GM18498 (cell line): ENCODE measurements at regions not wholly inside any gene's neighbourhood (a gene's known extent, or its start where the extent isn't known, plus 50 kb on each side); places are given as distances from the start of the nearest gene placed in this dataset.

Experiments used
- ATAC-seq: cut with Tn5 transposase; IDR thresholded peaks from one replicate; pipeline ENCODE4 v1.9.1; 2021; ENCODE audit warnings: mild to moderate bottlenecking, moderate library complexity; ENCODE audit not compliant: unreplicated experiment

DNA sequence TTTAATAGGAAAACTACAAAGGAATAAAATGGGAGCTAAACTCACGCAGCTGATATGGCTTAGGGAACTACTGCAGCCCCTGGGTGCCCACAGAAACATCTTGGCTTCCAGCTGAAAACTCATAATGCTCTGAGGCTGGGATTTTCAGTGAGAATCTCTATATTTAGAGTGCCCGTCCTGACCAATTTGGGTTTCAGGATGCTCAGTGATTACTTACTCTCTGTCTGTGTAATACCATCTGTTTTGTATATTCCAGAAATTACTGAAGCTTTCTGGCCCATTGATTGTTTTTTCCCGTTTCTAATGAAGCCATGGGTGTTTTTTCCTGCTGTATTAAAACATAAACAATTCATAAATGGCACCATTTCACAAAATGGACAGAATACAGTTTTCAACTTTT, 50.6 kb upstream of the ZNF385D start:
- no peak for ATAC-seq

GRCh38 chr3:21803604-21804003, 52.6 kb upstream of the ZNF385D start:
- no peak for ATAC-seq

GRCh38 chr3:21804330-21804729, 53.3 kb upstream of the ZNF385D start:
- ATAC-seq = no peak

DNA sequence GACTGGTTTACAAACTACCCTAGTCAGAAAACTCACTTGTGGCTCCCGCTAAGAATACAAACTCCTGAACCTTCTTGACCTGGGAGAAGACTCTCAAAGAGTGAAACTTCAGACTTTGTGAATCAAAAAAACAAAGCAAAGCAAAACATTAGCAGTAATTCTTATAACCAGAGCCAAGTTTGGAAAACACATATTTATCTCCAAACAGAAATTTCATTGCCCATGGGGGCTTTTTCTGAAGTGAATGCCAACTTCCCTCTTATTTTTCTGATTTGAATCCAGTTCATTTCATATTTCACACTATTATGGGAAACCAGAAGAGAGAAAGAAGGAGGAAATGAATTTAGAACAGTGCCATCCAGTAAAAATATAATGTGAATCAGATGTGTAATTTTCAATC, 55.7 kb upstream of the ZNF385D start:
- ATAC-seq = no peak

- no peak for ATAC-seq
Observed at GRCh38 chr3:21825684-21826083, 74.7 kb upstream of the ZNF385D start.

- ATAC-seq = no peak
Observed at GRCh38 chr3:21826416-21826815, 75.4 kb upstream of the ZNF385D start.

DNA sequence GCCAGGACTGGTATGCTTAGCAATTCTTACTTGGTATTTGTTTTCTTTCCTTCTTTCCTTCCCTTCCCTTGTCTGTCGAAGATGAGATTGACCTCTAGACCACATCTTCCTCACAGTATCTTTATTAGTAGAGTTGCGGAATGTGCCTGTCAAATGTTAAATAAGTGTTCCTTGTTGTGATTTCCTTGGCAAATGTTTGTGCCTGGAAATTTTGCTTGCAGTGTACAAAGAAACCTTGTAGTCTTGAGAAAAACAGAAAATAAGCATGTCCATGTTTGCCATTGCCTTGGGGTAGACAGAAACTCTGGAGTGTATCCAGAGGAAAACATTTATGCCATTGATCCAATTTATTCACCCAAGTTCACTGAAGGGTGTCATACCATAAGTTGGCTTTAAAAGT, 79.5 kb upstream of the ZNF385D start:
- no peak for ATAC-seq

DNA sequence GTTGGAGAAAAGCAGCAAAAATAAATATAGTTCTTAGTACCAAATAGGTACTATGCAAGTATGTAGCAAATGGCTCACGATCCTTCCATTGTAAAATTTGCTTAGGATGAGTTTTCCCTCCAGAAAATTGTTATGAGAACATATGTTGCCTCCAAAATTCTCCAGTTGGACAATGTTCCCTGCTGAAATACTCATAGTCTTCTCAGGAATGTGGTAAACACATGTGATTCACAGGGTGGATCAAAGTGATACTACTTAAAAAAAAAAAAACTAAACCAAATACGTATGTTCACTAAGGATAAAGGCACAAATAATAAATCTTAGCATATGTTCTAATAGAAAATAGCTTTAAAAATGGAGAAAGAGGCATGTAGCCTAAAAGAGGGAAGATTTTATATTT, 84.3 kb upstream of the ZNF385D start:
- ATAC-seq = no peak

DNA sequence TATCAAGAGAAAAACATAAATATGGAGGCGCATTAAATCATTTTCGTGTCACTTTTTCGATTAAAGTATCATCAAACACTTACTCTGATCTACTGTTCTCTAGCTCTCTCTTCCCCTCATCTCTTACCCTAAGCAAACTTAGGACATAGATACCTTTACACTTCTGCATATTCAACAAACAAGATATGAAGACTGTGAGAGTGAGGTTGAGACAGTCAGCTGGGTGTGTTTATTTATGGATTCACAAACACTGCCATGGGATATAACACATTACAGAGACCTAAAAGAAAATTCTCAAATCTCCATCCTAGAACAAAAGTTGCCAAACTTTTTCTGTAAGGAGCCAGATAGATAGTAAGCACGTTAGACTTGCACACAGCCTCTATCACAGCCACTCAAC, 85.2 kb upstream of the ZNF385D start:
- ATAC-seq = no peak

DNA sequence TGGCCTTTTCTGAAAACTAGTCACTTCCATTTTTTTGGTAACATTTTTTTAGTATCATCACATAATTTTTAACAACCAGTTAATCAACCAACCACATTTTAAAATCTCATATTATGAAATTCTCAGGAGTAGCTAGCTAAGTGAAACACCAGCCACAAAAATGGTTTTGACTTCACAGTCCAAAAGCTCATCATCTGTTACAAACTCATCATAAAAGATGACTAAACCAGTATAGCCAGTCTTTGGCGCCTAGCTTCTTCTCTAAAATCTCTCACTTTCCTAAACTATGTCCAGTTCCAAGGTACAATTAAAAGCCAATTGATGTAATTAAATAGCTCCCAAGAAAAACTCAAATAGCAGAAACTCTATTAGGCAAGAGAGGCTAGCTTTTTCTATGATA, 88.2 kb upstream of the ZNF385D start:
- ATAC-seq = no peak

DNA sequence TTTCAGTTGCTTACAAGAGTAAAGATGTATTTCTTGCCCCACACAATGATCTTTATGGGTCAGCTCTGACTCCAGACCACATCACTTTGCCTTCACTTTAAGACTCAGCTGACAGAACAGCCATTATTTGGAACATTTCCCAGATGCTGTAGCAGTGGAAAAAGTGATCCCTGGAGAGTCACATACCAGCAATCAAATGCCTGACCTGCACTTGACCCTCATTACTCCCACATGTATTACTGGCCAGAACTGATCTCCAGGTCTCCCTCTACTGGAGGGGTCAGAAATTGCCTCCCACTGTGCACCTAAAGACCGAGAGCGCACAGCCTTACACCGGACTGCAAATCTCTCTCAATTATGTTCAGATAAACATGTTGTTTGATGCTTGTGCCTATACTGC, 88.6 kb upstream of the ZNF385D start:
- no peak for ATAC-seq

GRCh38 chr3:21847005-21847404, 96.0 kb upstream of the ZNF385D start:
- ATAC-seq = no peak

GRCh38 chr3:21859124-21860081, 108.4 kb upstream of the ZNF385D start:
- ATAC-seq = no peak

- ATAC-seq = no peak
Observed at GRCh38 chr3:21860082-21860475, 109.1 kb upstream of the ZNF385D start.

GRCh38 chr3:21860657-21861056, 109.6 kb upstream of the ZNF385D start:
- ATAC-seq = no peak

GRCh38 chr3:21876782-21877181, 125.8 kb upstream of the ZNF385D start:
- ATAC-seq = no peak

DNA sequence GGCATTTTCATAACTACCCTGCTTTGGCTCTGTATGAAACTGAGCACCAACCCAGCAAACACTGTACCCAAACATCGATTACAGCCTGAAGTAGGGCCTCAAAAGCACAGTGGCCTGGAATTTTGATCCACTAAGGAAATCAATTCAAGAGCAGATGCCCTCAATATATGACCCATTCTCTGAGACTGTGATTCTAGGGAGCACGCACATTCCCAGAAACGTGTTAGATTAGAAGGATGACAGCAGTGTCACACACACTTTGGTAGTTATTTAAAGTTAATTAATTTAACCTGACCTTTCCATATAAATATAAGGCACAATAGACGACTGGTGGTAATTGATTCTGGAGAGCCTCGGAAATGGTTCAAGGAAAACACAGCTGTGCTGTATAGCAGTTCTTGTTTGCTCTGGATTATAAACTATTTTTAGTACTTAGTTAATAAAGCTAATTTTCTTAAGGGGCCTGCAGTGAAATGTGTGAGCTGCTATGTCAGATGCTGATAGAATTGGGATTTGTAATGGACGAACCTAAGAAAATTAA, 126.3 kb upstream of the ZNF385D start:
- no peak for ATAC-seq

GRCh38 chr3:21879184-21879886, 128.3 kb upstream of the ZNF385D start:
- ATAC-seq = no peak

DNA sequence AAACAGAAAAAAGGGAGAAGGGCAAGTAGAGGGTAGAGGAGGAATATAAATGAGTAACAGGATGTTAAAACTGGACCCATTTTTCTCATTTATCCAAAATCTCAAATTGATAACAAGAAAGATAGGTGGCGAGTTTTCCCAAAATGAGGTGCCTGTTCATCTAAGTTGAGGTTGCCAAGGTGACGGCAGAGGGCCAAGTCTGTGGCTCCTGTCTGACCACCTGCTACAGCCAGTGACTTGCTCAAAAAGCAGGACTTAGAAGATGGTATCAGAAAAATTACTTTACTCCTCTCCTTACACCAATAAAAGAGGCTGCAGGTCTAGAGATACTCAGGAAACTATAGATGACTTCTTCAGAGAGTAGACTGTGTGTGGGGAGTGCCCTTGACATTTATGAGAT, 137.6 kb upstream of the ZNF385D start:
- no peak for ATAC-seq

- ATAC-seq = no peak
Observed at GRCh38 chr3:21889166-21889565, 138.2 kb upstream of the ZNF385D start.

GRCh38 chr3:21892104-21892503, 141.1 kb upstream of the ZNF385D start:
- no peak for ATAC-seq

- ATAC-seq = no peak
Observed at GRCh38 chr3:21893242-21893641, 142.2 kb upstream of the ZNF385D start.
